ENCODE measurements at regions not wholly inside any gene's neighbourhood (a gene's known extent, or its start where the extent isn't known, plus 50 kb on each side); places are given as distances from the start of the nearest gene placed in this dataset.

GRCh38 chr22:44555597-44555996 is 57.6 kb upstream of the RTL6 start:
- TF ChIP-seq POLR2AphosphoS5 (IDR thresholded peaks at IDR 0.05; ENCODE audit: low read depth, low read length), result no peak
- TF ChIP-seq POLR2A (IDR thresholded peaks at IDR 0.05; ENCODE audit: low read depth, low read length), result no peak
- no peak for TF ChIP-seq TAF1 (IDR thresholded peaks at IDR 0.05; ENCODE audit: borderline replicate concordance, low read depth, low read length)
